WTC11 (cell line): ENCODE measurements at regions not wholly inside any gene's neighbourhood (a gene's known extent, or its start where the extent isn't known, plus 50 kb on each side); places are given as distances from the start of the nearest gene placed in this dataset.

Source experiments
- ATAC-seq: fragments of 200-7000 bp; cut with Tn5 transposase; 2 replicates; pipeline ENCODE4 v1.10.0; 2021; ENCODE audit warnings: mild to moderate bottlenecking, moderate library complexity
- CTCF ChIA-PET: fragments of 300-600 bp; sonication (Branson Sonifier 250); formaldehyde crosslinking; loops from one replicate; lab custom pipeline; 2021; ENCODE audit warnings: antibody characterized with exemption; lab: Charles Lee
- POLR2A ChIA-PET: fragments of 350-600 bp; sonication (Branson Sonifier 250); formaldehyde crosslinking; loops from one replicate; lab custom pipeline; 2021; ENCODE audit warnings: antibody characterized with exemption; lab: Charles Lee
- DNase-seq: peaks from one replicate; pipeline ENCODE4 v3.0.0; 2021; ENCODE audit warnings: low spot score
- H3K27ac Mint-ChIP-seq: 2 replicates; pipeline ENCODE4 v1.8.0; 2021; ENCODE audit warnings: mixed read lengths
- H3K27me3 Mint-ChIP-seq: 2 replicates; pipeline ENCODE4 v1.8.0; 2021; ENCODE audit warnings: low read depth, mild to moderate bottlenecking, moderate library complexity, mixed read lengths
- H3K36me3 Mint-ChIP-seq: 2 replicates; pipeline ENCODE4 v1.8.0; 2021; ENCODE audit warnings: mixed read lengths
- H3K4me1 Mint-ChIP-seq: 2 replicates; pipeline ENCODE4 v1.8.0; 2022; ENCODE audit warnings: mixed read lengths
- H3K4me3 Mint-ChIP-seq: 2 replicates; pipeline ENCODE4 v1.8.0; 2021; ENCODE audit warnings: mild to moderate bottlenecking, moderate library complexity, mixed read lengths
- H3K9me3 Mint-ChIP-seq: 2 replicates; pipeline ENCODE4 v1.8.0; 2021; ENCODE audit warnings: mixed read lengths
- ATF6 ChIP-seq: sonication (generic); formaldehyde crosslinking; IDR thresholded peaks from 2 replicates; pipeline ENCODE4 v1.8.1; 2023; ENCODE audit warnings: mild to moderate bottlenecking, missing genetic modification reagents
- CDX4 ChIP-seq: fragments of 250-450 bp; sonication (Bioruptor Pico); IDR thresholded peaks from 2 replicates; pipeline ENCODE4 v1.9.0; 2021; ENCODE audit warnings: moderate library complexity, mild to moderate bottlenecking, inconsistent platforms, borderline replicate concordance
- CREB1 ChIP-seq: sonication (generic); formaldehyde crosslinking; IDR thresholded peaks from 2 replicates; pipeline ENCODE4 v1.8.0; 2023; ENCODE audit warnings: mild to moderate bottlenecking, missing genetic modification reagents
- CREM ChIP-seq: sonication (generic); formaldehyde crosslinking; IDR thresholded peaks from 2 replicates; pipeline ENCODE4 v1.8.1; 2022; ENCODE audit warnings: mild to moderate bottlenecking, missing genetic modification reagents, moderate library complexity
- CTCF ChIP-seq: fragments of 200-600 bp; IDR thresholded peaks from 2 replicates; pipeline ENCODE4 v1.8.0; 2022; ENCODE audit warnings: antibody characterized with exemption
- E2F4 ChIP-seq: sonication (generic); formaldehyde crosslinking; IDR thresholded peaks from 2 replicates; pipeline ENCODE4 v1.8.1; 2022; ENCODE audit warnings: low read depth, mild to moderate bottlenecking, moderate library complexity, missing genetic modification reagents, borderline replicate concordance
- ELF4 ChIP-seq: sonication (generic); formaldehyde crosslinking; IDR thresholded peaks from 2 replicates; pipeline ENCODE4 v1.8.1; 2022; ENCODE audit warnings: low read depth, mild to moderate bottlenecking, moderate library complexity, missing genetic modification reagents
- ERG ChIP-seq: fragments of 250-450 bp; sonication (Bioruptor Pico); IDR thresholded peaks from 2 replicates; pipeline ENCODE4 v1.8.0; 2021; ENCODE audit warnings: mild to moderate bottlenecking
- ETV6 ChIP-seq: sonication (generic); formaldehyde crosslinking; IDR thresholded peaks from 2 replicates; pipeline ENCODE4 v1.8.1; 2022; ENCODE audit warnings: mild to moderate bottlenecking, missing genetic modification reagents
- FOXK1 ChIP-seq: sonication (generic); formaldehyde crosslinking; IDR thresholded peaks from 2 replicates; pipeline ENCODE4 v1.8.0; 2022; ENCODE audit warnings: mild to moderate bottlenecking, moderate library complexity, missing genetic modification reagents
- FOXP1 ChIP-seq: sonication (generic); formaldehyde crosslinking; IDR thresholded peaks from 2 replicates; pipeline ENCODE4 v1.8.0; 2022; ENCODE audit warnings: missing genetic modification reagents, mild to moderate bottlenecking, moderate library complexity, borderline replicate concordance
- HMGXB4 ChIP-seq: sonication (generic); formaldehyde crosslinking; IDR thresholded peaks from 2 replicates; pipeline ENCODE4 v1.8.1; 2023; ENCODE audit warnings: mild to moderate bottlenecking, moderate library complexity, missing genetic modification reagents
- KAT7 ChIP-seq: sonication (generic); formaldehyde crosslinking; IDR thresholded peaks from 2 replicates; pipeline ENCODE4 v1.8.1; 2023; ENCODE audit warnings: missing genetic modification reagents, mild to moderate bottlenecking, borderline replicate concordance
- NFE2L1 ChIP-seq: sonication (generic); formaldehyde crosslinking; IDR thresholded peaks from 2 replicates; pipeline ENCODE4 v1.8.1; 2023; ENCODE audit warnings: missing genetic modification reagents
- NR2C2 ChIP-seq: sonication (generic); formaldehyde crosslinking; IDR thresholded peaks from 2 replicates; pipeline ENCODE4 v1.8.0; 2022; ENCODE audit warnings: mild to moderate bottlenecking, missing genetic modification reagents
- PRRX2 ChIP-seq: fragments of 250-450 bp; sonication (Bioruptor Pico); IDR thresholded peaks from 2 replicates; pipeline ENCODE4 v1.8.0; 2021; ENCODE audit warnings: mild to moderate bottlenecking
- TCF7 ChIP-seq: sonication (generic); formaldehyde crosslinking; IDR thresholded peaks from 2 replicates; pipeline ENCODE4 v1.8.0; 2022; ENCODE audit warnings: mild to moderate bottlenecking, low read depth, missing genetic modification reagents, moderate library complexity
- TEAD1 ChIP-seq: sonication (generic); formaldehyde crosslinking; IDR thresholded peaks from 2 replicates; pipeline ENCODE4 v1.8.0; 2022; ENCODE audit warnings: mild to moderate bottlenecking, missing genetic modification reagents
- TP53 ChIP-seq: sonication (generic); formaldehyde crosslinking; IDR thresholded peaks from 2 replicates; pipeline ENCODE4 v1.8.1; 2023; ENCODE audit warnings: mild to moderate bottlenecking, missing genetic modification reagents
- ZNF138 ChIP-seq: sonication (generic); formaldehyde crosslinking; conservative IDR thresholded peaks from 2 replicates; pipeline ENCODE4 v1.8.1; 2022; ENCODE audit warnings: mild to moderate bottlenecking, moderate library complexity, missing genetic modification reagents
- ZNF317 ChIP-seq: sonication (generic); formaldehyde crosslinking; IDR thresholded peaks from 2 replicates; pipeline ENCODE4 v1.8.1; 2023; ENCODE audit warnings: low read depth, mild to moderate bottlenecking, moderate library complexity, missing genetic modification reagents, borderline replicate concordance
- ZNF425 ChIP-seq: fragments of 250-450 bp; sonication (Bioruptor Pico); conservative IDR thresholded peaks from 2 replicates; pipeline ENCODE4 v1.9.0; 2021; ENCODE audit warnings: mild to moderate bottlenecking

GRCh38 chrX:140848800-140849199, 139.2 kb downstream of the LINC00632 start:
- TF ChIP-seq ZNF317 = no peak
- TF ChIP-seq TEAD1 (CRISPR knock-in tag) = no peak
- TF ChIP-seq NR2C2 (CRISPR knock-in tag) = no peak
- TF ChIP-seq FOXK1 (CRISPR knock-in tag) = no peak
- no peak for TF ChIP-seq E2F4 (CRISPR knock-in tag)
- no peak for TF ChIP-seq ATF6
- no peak for TF ChIP-seq ZNF425 (CRISPR knock-in tag)
- no peak for TF ChIP-seq FOXP1
- TF ChIP-seq HMGXB4 (CRISPR knock-in tag) = no peak
- TF ChIP-seq CREB1 (CRISPR knock-in tag) = no peak
- Mint-ChIP-seq H3K27me3 (no peaks in the 10 kb centered on the region; the same call in 1 of the 2 replicates), H3K36me3 (no peaks in the 10 kb centered on the region), H3K4me1 (peaks cover 5% of the 10 kb centered on the region), H3K9me3 (no peaks in the 10 kb centered on the region), H3K4me3 (no peak overlapping the region), H3K27ac (no peak overlapping the region)
- ChIA-PET POLR2A (no interaction called here), CTCF (no interaction called here)
- DNase-seq (no peak), ATAC-seq (no peak)

- no peaks in the 10 kb centered on the region for H3K36me3 Mint-ChIP-seq
- CTCF ChIA-PET = no interaction called here
- ATAC-seq = no peak
- no peaks in the 10 kb centered on the region for H3K4me1 Mint-ChIP-seq
- no peaks in the 10 kb centered on the region; the same call in 1 of the 2 replicates for H3K27me3 Mint-ChIP-seq
- DNase-seq = no peak
- H3K4me3 Mint-ChIP-seq = no peak overlapping the region
- TF ChIP-seq ZNF138 (CRISPR knock-in tag) = no peak
- no peak for TF ChIP-seq CDX4 (CRISPR knock-in tag)
- TF ChIP-seq NFE2L1 (CRISPR knock-in tag) = no peak
- POLR2A ChIA-PET = no interaction called here
- H3K27ac Mint-ChIP-seq = no peak overlapping the region
- H3K9me3 Mint-ChIP-seq = peaks cover 13% of the 10 kb centered on the region
Observed at GRCh38 chrX:140860718-140861117, 141.7 kb upstream of the SPANXB1 start.

- CTCF ChIA-PET = no interaction called here
- Mint-ChIP-seq H3K27ac (no peak overlapping the region), H3K36me3 (no peaks in the 10 kb centered on the region), H3K4me3 (no peak overlapping the region), H3K4me1 (no peaks in the 10 kb centered on the region), H3K27me3 (no peaks in the 10 kb centered on the region), H3K9me3 (peaks cover 32% of the 10 kb centered on the region)
- POLR2A ChIA-PET = no interaction called here
- no peak for DNase-seq
- ATAC-seq = no peak
- TF ChIP-seq TP53 = no peak
- no peak for TF ChIP-seq PRRX2 (CRISPR knock-in tag)
- TF ChIP-seq TCF7 = no peak
- TF ChIP-seq ERG (CRISPR knock-in tag) = no peak
- TF ChIP-seq KAT7 (CRISPR knock-in tag) = no peak
- TF ChIP-seq CTCF = no peak
- no peak for TF ChIP-seq ELF4 (CRISPR knock-in tag)
- no peak for TF ChIP-seq CDX4 (CRISPR knock-in tag)
- TF ChIP-seq ETV6 (CRISPR knock-in tag) = no peak
- TF ChIP-seq CREM (CRISPR knock-in tag) = no peak
Observed at GRCh38 chrX:140866446-140866845, 135.9 kb upstream of the SPANXB1 start.
